GM23338 (cell line): ENCODE measurements at regions not wholly inside any gene's neighbourhood (a gene's known extent, or its start where the extent isn't known, plus 50 kb on each side); places are given as distances from the start of the nearest gene placed in this dataset.
A peak's percentile ranks its signal among the peaks of the same experiment; 100 is the strongest.

ENCODE experiments used
- ATAC-seq: fragments of 200-7000 bp; cut with Tn5 transposase; 3 replicates; pipeline ENCODE4 v1.9.1; 2020
- DNase-seq: peaks from one replicate; pipeline ENCODE4 v3.0.0-alpha.2; 2015; ENCODE audit warnings: low spot score
- H2AFZ ChIP-seq: fragments of 200-600 bp; sonication (generic); 2 replicates; pipeline ENCODE4 v1.8.0; 2016; ENCODE audit warnings: antibody characterized with exemption, mild to moderate bottlenecking, moderate library complexity
- H3F3A ChIP-seq: fragments of 200-600 bp; sonication (generic); replicated peaks from 2 replicates; pipeline ENCODE4 v1.8.0; 2017; ENCODE audit warnings: antibody characterized with exemption, mixed run types, low read depth
- H3K27ac ChIP-seq: fragments of 200-600 bp; sonication (generic); 2 replicates; pipeline ENCODE4 v1.6.1; 2016; ENCODE audit warnings: low read depth
- H3K27me3 ChIP-seq: fragments of 200-600 bp; sonication (generic); 2 replicates; pipeline ENCODE4 v1.8.0; 2016; ENCODE audit warnings: mild to moderate bottlenecking, mixed run types, moderate library complexity; ENCODE audit not compliant: insufficient read depth
- H3K36me3 ChIP-seq: fragments of 200-600 bp; sonication (generic); 2 replicates; pipeline ENCODE4 v1.8.0; 2016; ENCODE audit warnings: mild to moderate bottlenecking; ENCODE audit not compliant: insufficient read depth
- H3K4me1 ChIP-seq: fragments of 200-600 bp; sonication (generic); 2 replicates; pipeline ENCODE4 v1.8.0; 2016; ENCODE audit warnings: mild to moderate bottlenecking, moderate library complexity; ENCODE audit not compliant: insufficient read depth
- H3K4me2 ChIP-seq: fragments of 200-600 bp; sonication (generic); 2 replicates; pipeline ENCODE4 v1.7.1; 2017; ENCODE audit warnings: mixed run types
- H3K4me3 ChIP-seq: fragments of 200-600 bp; sonication (generic); 2 replicates; pipeline ENCODE4 v1.6.1; 2016; ENCODE audit warnings: mixed run types
- H3K79me2 ChIP-seq: fragments of 200-600 bp; sonication (generic); replicated peaks from 2 replicates; pipeline ENCODE4 v1.8.0; 2017; ENCODE audit warnings: mild to moderate bottlenecking; ENCODE audit not compliant: insufficient read depth
- H3K9me2 ChIP-seq: fragments of 200-600 bp; sonication (generic); 2 replicates; pipeline ENCODE4 v1.8.0; 2017; ENCODE audit not compliant: insufficient read depth
- H4K20me1 ChIP-seq: fragments of 200-600 bp; sonication (generic); replicated peaks from 2 replicates; pipeline ENCODE4 v1.8.0; 2017; ENCODE audit warnings: mild to moderate bottlenecking; ENCODE audit not compliant: insufficient read depth
- H3K27ac Mint-ChIP-seq: 2 replicates; pipeline ENCODE4 v1.8.0; 2020; ENCODE audit warnings: inconsistent platforms, mild to moderate bottlenecking, moderate library complexity, mixed read lengths
- H3K27me3 Mint-ChIP-seq: 3 replicates; pipeline ENCODE4 v1.8.0; 2022; ENCODE audit warnings: low read depth, mild to moderate bottlenecking, moderate library complexity, mixed read lengths, inconsistent platforms; ENCODE audit not compliant: insufficient read depth, poor library complexity
- H3K36me3 Mint-ChIP-seq: 3 replicates; pipeline ENCODE4 v1.8.0; 2021; ENCODE audit warnings: low read depth, mild to moderate bottlenecking, inconsistent platforms, moderate library complexity, mixed read lengths
- H3K4me1 Mint-ChIP-seq: 3 replicates; pipeline ENCODE4 v1.8.0; 2020; ENCODE audit warnings: mild to moderate bottlenecking, inconsistent platforms, mixed read lengths
- H3K4me3 Mint-ChIP-seq: 3 replicates; pipeline ENCODE4 v1.8.0; 2021; ENCODE audit warnings: moderate library complexity, mild to moderate bottlenecking, inconsistent platforms, mixed read lengths
- H3K9me3 Mint-ChIP-seq: 3 replicates; pipeline ENCODE4 v1.8.0; 2020; ENCODE audit warnings: moderate library complexity, mild to moderate bottlenecking, inconsistent platforms, mixed read lengths
- CTCF ChIP-seq, 2 experiments: fragments of 200-600 bp in 1 of 2; sonication (generic) in 1 of 2; conservative IDR thresholded peaks; 2 replicates each; pipeline versions ENCODE4 v1.5.1 to v1.6.1; 2016 to 2017; ENCODE audit warnings: antibody characterized with exemption in 2 of 2, low read depth in 2 of 2, mild to moderate bottlenecking in 2 of 2, moderate library complexity in 1 of 2
- EZH2phosphoT487 ChIP-seq: fragments of 200-600 bp; sonication (generic); IDR thresholded peaks from one replicate; pipeline ENCODE4 v1.8.1; 2018; ENCODE audit warnings: antibody characterized with exemption; ENCODE audit not compliant: unreplicated experiment
- JUNB ChIP-seq: IDR thresholded peaks from one replicate; pipeline ENCODE4 v1.6.1; 2016; ENCODE audit warnings: antibody characterized with exemption; ENCODE audit not compliant: unreplicated experiment
- POLR2AphosphoS5 ChIP-seq: IDR thresholded peaks from 2 replicates; pipeline ENCODE4 v1.6.1; 2016; ENCODE audit warnings: antibody characterized with exemption, low read depth
- STAT1 ChIP-seq: IDR thresholded peaks from one replicate; pipeline ENCODE4 v1.6.1; 2016; ENCODE audit warnings: antibody characterized with exemption; ENCODE audit not compliant: unreplicated experiment
- ZNF331 ChIP-seq: fragments of 250-450 bp; sonication (Bioruptor Pico); IDR thresholded peaks from 2 replicates; pipeline ENCODE4 v1.5.0; 2020; ENCODE audit warnings: low read depth, mild to moderate bottlenecking, moderate library complexity
- ZNF462 ChIP-seq: fragments of 250-450 bp; sonication (Bioruptor Pico); IDR thresholded peaks from 2 replicates; pipeline ENCODE4 v1.5.0; 2020; ENCODE audit warnings: mild to moderate bottlenecking, moderate library complexity

- TF ChIP-seq ZNF462 (no peak), CTCF (conservative IDR thresholded peaks at IDR 0.05; ENCODE audit: low read depth in 2 of 2) (no peak)
These were observed 101.4 kb downstream of the TMEM167A start (continued) for GRCh38 chr5:82975812-82976211.

GRCh38 chr5:82975396-82975795, 101.8 kb downstream of the TMEM167A start:
- H3K27me3 ChIP-seq = no peaks in the 10 kb centered on the region
- Mint-ChIP-seq H3K4me3 (no peak overlapping the region), H3K9me3 (peaks cover 66% of the 10 kb centered on the region), H3K4me1 (peaks cover 7% of the 10 kb centered on the region), H3K27ac (no peak overlapping the region), H3K36me3 (peaks cover 55% of the 10 kb centered on the region), H3K27me3 (peaks cover 9% of the 10 kb centered on the region)
- H3F3A ChIP-seq = no peaks in the 10 kb centered on the region
- no peaks in the 10 kb centered on the region for H3K79me2 ChIP-seq
- H3K4me2 ChIP-seq = no peak overlapping the region
- no peaks in the 10 kb centered on the region for H4K20me1 ChIP-seq
- H3K36me3 ChIP-seq = peaks cover 15% of the 10 kb centered on the region
- no peak for TF ChIP-seq JUNB
- TF ChIP-seq EZH2phosphoT487 = no peak
- TF ChIP-seq STAT1 = no peak
- no peak for TF ChIP-seq ZNF331 (CRISPR knock-in tag)
- no peak for TF ChIP-seq POLR2AphosphoS5
- no peak for TF ChIP-seq ZNF462
- peak; percentile 63 for DNase-seq
- no peaks in the 10 kb centered on the region for H3K4me1 ChIP-seq
- ATAC-seq = no peak
- H3K9me2 ChIP-seq = peaks cover 8% of the 10 kb centered on the region; the same call in 1 of the 2 replicates
- H3K27ac ChIP-seq = no peak overlapping the region
- no peak overlapping the region for H2AFZ ChIP-seq
- no peak overlapping the region for H3K4me3 ChIP-seq
